Loucy (cell line): ENCODE measurements at regions not wholly inside any gene's neighbourhood (a gene's known extent, or its start where the extent isn't known, plus 50 kb on each side); places are given as distances from the start of the nearest gene placed in this dataset.

Experiments used
- H2AFZ ChIP-seq: fragments of 200-600 bp; sonication (generic); 2 replicates; pipeline ENCODE4 v1.6.0; 2016; ENCODE audit warnings: antibody characterized with exemption, mild to moderate bottlenecking, low read length, moderate library complexity
- H3F3A ChIP-seq: fragments of 200-600 bp; 2 replicates; pipeline ENCODE4 v1.6.0; 2016; ENCODE audit warnings: antibody characterized with exemption, low read depth, mild to moderate bottlenecking
- H3K27me3 ChIP-seq: fragments of 200-600 bp; sonication (generic); 2 replicates; pipeline ENCODE4 v1.6.1; 2014; ENCODE audit warnings: low read length, mild to moderate bottlenecking; ENCODE audit not compliant: insufficient read depth, poor library complexity, severe bottlenecking
- H3K36me3 ChIP-seq: fragments of 200-600 bp; sonication (generic); 2 replicates; pipeline ENCODE4 v1.6.1; 2016; ENCODE audit warnings: low read length; ENCODE audit not compliant: insufficient read depth
- H3K4me1 ChIP-seq: fragments of 200-600 bp; sonication (generic); 2 replicates; pipeline ENCODE4 v1.5.1; 2014; ENCODE audit warnings: low read length, mild to moderate bottlenecking; ENCODE audit not compliant: insufficient read depth, poor library complexity, severe bottlenecking
- H3K4me2 ChIP-seq: fragments of 200-600 bp; sonication (generic); 2 replicates; pipeline ENCODE4 v1.6.0; 2014; ENCODE audit warnings: antibody characterized with exemption, low read length, low read depth, mild to moderate bottlenecking; ENCODE audit not compliant: poor library complexity, severe bottlenecking
- H3K4me3 ChIP-seq: fragments of 200-600 bp; sonication (generic); 2 replicates; pipeline ENCODE4 v1.5.1; 2014; ENCODE audit warnings: low read length, mild to moderate bottlenecking, mixed read lengths; ENCODE audit not compliant: poor library complexity, severe bottlenecking
- H3K79me2 ChIP-seq: fragments of 200-600 bp; sonication (generic); 2 replicates; pipeline ENCODE4 v1.6.1; 2014; ENCODE audit warnings: low read length; ENCODE audit not compliant: insufficient read depth
- H3K9ac ChIP-seq: fragments of 200-600 bp; sonication (generic); 2 replicates; pipeline ENCODE4 v1.6.0; 2014; ENCODE audit warnings: mild to moderate bottlenecking, low read depth, low read length, moderate library complexity; ENCODE audit not compliant: poor library complexity, severe bottlenecking
- H3K9me2 ChIP-seq: fragments of 200-600 bp; sonication (generic); replicated peaks from 2 replicates; pipeline ENCODE4 v1.6.1; 2016; ENCODE audit warnings: low read depth, low read length, mixed read lengths
- H3K9me3 ChIP-seq: fragments of 200-600 bp; sonication (generic); 2 replicates; pipeline ENCODE4 v1.6.1; 2014; ENCODE audit warnings: mild to moderate bottlenecking, antibody characterized with exemption, low read length, low read depth; ENCODE audit not compliant: insufficient read depth
- H4K20me1 ChIP-seq: fragments of 200-600 bp; sonication (generic); 2 replicates; pipeline ENCODE4 v1.6.0; 2014; ENCODE audit warnings: antibody characterized with exemption, low read length, mild to moderate bottlenecking; ENCODE audit not compliant: insufficient read depth, poor library complexity, severe bottlenecking
- EZH2phosphoT487 ChIP-seq: fragments of 200-600 bp; IDR thresholded peaks from 2 replicates; pipeline ENCODE4 v1.6.1; 2018; ENCODE audit warnings: antibody characterized with exemption, mild to moderate bottlenecking, moderate library complexity, borderline replicate concordance
- TF ChIP-seq, protein P1 (sequence below): fragments of 200-600 bp; sonication (generic); conservative IDR thresholded peaks from 2 replicates; pipeline ENCODE4 v1.5.1; 2014; ENCODE audit warnings: mild to moderate bottlenecking, antibody characterized with exemption, low read length

GRCh38 chr10:4482659-4483058 lies 343.3 kb upstream of the AKR1E2 start:
- Histone ChIP-seq H3K9me2 (no peaks in the 10 kb centered on the region), H4K20me1 (no peaks in the 10 kb centered on the region), H2AFZ (no peak overlapping the region), H3K9me3 (peaks cover 4% of the 10 kb centered on the region; the same call in 1 of the 2 replicates), H3K79me2 (no peaks in the 10 kb centered on the region), H3K4me3 (no peak overlapping the region), H3K9ac (no peak overlapping the region), H3K36me3 (no peaks in the 10 kb centered on the region), H3K27me3 (no peaks in the 10 kb centered on the region), H3F3A (no peaks in the 10 kb centered on the region), H3K4me2 (no peak overlapping the region), H3K4me1 (no peaks in the 10 kb centered on the region)
- TF ChIP-seq EZH2phosphoT487: no peak
- TF ChIP-seq, protein P1, sequence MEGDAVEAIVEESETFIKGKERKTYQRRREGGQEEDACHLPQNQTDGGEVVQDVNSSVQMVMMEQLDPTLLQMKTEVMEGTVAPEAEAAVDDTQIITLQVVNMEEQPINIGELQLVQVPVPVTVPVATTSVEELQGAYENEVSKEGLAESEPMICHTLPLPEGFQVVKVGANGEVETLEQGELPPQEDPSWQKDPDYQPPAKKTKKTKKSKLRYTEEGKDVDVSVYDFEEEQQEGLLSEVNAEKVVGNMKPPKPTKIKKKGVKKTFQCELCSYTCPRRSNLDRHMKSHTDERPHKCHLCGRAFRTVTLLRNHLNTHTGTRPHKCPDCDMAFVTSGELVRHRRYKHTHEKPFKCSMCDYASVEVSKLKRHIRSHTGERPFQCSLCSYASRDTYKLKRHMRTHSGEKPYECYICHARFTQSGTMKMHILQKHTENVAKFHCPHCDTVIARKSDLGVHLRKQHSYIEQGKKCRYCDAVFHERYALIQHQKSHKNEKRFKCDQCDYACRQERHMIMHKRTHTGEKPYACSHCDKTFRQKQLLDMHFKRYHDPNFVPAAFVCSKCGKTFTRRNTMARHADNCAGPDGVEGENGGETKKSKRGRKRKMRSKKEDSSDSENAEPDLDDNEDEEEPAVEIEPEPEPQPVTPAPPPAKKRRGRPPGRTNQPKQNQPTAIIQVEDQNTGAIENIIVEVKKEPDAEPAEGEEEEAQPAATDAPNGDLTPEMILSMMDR: no peak

DNA sequence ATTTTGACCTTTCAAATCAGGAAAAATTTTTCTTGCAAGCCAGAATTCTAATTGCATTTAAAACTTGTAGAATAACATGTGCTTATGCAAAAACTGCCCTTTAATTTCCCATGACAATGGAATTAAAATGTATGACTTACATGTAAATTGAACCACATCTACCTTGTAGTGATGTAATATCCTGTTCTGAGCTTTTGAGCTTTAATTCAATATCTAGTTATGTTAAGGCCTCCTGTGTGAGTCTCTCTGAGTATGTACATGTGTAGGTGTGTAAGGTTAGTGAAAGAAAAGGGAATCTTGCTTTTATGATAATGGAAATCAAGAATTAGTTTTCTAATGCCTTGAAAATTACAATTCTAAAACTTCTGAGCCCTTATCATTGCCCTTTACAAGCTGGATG lies 344.8 kb upstream of the AKR1E2 start:
- Histone ChIP-seq H3K36me3 (no peaks in the 10 kb centered on the region), H4K20me1 (no peaks in the 10 kb centered on the region), H3F3A (no peaks in the 10 kb centered on the region), H3K4me2 (no peak overlapping the region), H3K79me2 (no peaks in the 10 kb centered on the region), H2AFZ (no peak overlapping the region), H3K27me3 (no peaks in the 10 kb centered on the region), H3K4me1 (no peaks in the 10 kb centered on the region), H3K4me3 (no peak overlapping the region), H3K9ac (no peak overlapping the region), H3K9me2 (no peaks in the 10 kb centered on the region), H3K9me3 (peaks cover 4% of the 10 kb centered on the region; the same call in 1 of the 2 replicates)
- TF ChIP-seq EZH2phosphoT487: no peak
- TF ChIP-seq, protein P1: no peak

DNA sequence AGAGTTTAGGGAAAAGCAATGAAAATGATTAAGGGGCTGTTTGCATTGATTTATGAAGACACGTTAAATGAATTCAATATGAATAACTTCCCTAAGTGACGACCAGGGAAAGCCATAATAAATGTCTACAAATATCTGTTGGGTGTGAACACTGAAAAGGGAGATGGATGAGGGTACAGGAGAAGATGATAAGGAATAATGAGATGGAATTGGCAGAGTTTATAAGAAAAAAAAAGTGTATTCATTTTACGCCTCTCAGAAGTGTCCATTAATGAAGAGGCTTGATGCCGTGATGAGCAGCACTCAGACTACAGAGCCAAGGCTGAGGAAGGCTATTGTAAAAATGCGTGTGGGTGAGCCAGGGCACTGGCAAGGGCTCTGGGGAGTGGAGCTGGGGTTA lies 346.7 kb upstream of the AKR1E2 start:
- no peaks in the 10 kb centered on the region for H3K36me3 ChIP-seq
- no peaks in the 10 kb centered on the region for H3K9me2 ChIP-seq
- no peaks in the 10 kb centered on the region for H3F3A ChIP-seq
- H3K79me2 ChIP-seq: no peaks in the 10 kb centered on the region
- no peak overlapping the region for H3K4me2 ChIP-seq
- H3K9me3 ChIP-seq: peaks cover 4% of the 10 kb centered on the region; the same call in 1 of the 2 replicates
- no peaks in the 10 kb centered on the region for H3K27me3 ChIP-seq
- H4K20me1 ChIP-seq: no peaks in the 10 kb centered on the region
- H3K4me1 ChIP-seq: no peaks in the 10 kb centered on the region
- TF ChIP-seq, protein P1: no peak
- no peak for TF ChIP-seq EZH2phosphoT487
- no peak overlapping the region for H3K4me3 ChIP-seq
- no peak overlapping the region for H2AFZ ChIP-seq
- H3K9ac ChIP-seq: no peak overlapping the region
